ENCODE measurements at regions not wholly inside any gene's neighbourhood (a gene's known extent, or its start where the extent isn't known, plus 50 kb on each side); places are given as distances from the start of the nearest gene placed in this dataset.

DNA sequence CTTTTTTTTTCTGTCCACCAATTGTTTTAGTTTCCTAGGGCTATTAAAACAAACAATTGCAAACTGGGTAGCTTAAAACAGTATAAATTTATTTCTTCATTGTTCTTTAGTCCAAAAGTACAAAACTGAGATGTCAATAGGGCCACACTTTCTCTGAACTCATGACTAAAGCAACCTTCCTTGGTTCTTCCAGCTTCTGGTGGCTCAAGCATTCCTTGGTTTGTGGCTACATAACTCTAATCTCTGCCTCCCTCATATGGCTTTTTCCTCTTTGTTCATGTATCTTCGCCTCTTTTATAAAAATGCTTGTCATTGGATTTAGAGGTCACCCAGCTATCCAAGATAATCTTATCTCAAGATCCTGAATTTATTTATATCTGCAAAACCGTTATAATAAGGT is 914.5 kb upstream of the EPHA6 start:
- Histone ChIP-seq H3K36me3 (ENCODE audit: control insufficient read depth, insufficient read depth, low read length) (no peaks in the 10 kb centered on the region), H3K4me1 (ENCODE audit: control insufficient read depth, insufficient read depth, low read length) (no peaks in the 10 kb centered on the region), H3K9me3 (replicated peaks; ENCODE audit: control insufficient read depth, low read depth, low read length) (no peaks in the 10 kb centered on the region), H3K27ac (ENCODE audit: low read length) (no peak overlapping the region), H3K4me3 (ENCODE audit: low read length) (no peak overlapping the region), H3K27me3 (ENCODE audit: control insufficient read depth, insufficient read depth, low read length) (no peaks in the 10 kb centered on the region)
- no peak for DNase-seq
- WGBS (ENCODE audit: insufficient coverage): no CpG with 5 or more reads among the region's 2 CpGs

DNA sequence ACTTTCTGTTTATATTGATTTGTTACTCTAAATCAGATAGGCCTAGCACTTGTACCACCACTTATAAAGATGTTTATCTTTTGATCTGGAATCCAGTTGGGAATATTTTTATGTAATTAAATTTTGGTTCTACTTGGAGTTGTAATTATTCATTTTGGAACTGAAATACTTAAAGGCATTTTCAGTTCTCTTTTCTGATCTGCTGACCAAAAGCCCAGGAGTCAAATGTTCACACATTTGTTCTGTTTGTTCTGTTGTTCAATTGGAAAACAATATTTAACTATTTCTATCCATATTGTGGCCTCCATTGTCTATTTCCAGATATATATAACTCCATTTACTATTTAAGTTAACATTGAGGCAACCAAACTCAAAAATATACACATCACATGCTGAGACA is 912.4 kb upstream of the EPHA6 start:
- DNase-seq: no peak
- Histone ChIP-seq H3K36me3 (ENCODE audit: control insufficient read depth, insufficient read depth, low read length) (no peaks in the 10 kb centered on the region), H3K9me3 (replicated peaks; ENCODE audit: control insufficient read depth, low read depth, low read length) (no peaks in the 10 kb centered on the region), H3K4me1 (ENCODE audit: control insufficient read depth, insufficient read depth, low read length) (no peaks in the 10 kb centered on the region), H3K27ac (ENCODE audit: low read length) (no peak overlapping the region), H3K4me3 (ENCODE audit: low read length) (no peak overlapping the region), H3K27me3 (ENCODE audit: control insufficient read depth, insufficient read depth, low read length) (no peaks in the 10 kb centered on the region)

DNA sequence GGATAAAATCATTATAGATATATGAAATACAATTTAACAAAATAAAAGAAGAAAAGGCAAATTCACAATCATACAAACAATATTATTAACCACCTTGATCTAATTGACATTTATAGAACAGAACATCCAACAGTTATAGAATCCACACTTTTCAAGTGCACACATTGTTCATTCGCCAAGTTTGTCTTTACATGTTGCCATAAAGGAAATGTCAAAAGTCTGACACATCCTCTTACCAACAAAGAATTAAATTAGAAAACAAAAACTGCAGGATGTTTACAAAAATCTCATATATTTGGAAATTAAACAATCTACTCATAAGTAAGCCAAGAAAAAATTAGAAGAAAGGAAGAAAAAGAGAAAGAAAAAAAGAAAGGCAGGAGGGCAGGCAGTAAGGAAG is 909.2 kb upstream of the EPHA6 start:
- DNase-seq: no peak
- Histone ChIP-seq H3K27me3 (ENCODE audit: control insufficient read depth, insufficient read depth, low read length) (no peaks in the 10 kb centered on the region), H3K4me3 (ENCODE audit: low read length) (no peak overlapping the region), H3K36me3 (ENCODE audit: control insufficient read depth, insufficient read depth, low read length) (no peaks in the 10 kb centered on the region), H3K27ac (ENCODE audit: low read length) (no peak overlapping the region), H3K9me3 (replicated peaks; ENCODE audit: control insufficient read depth, low read depth, low read length) (no peaks in the 10 kb centered on the region), H3K4me1 (ENCODE audit: control insufficient read depth, insufficient read depth, low read length) (no peaks in the 10 kb centered on the region)
- WGBS (ENCODE audit: insufficient coverage): no CpG with 5 or more reads among the region's 1 CpG

DNA sequence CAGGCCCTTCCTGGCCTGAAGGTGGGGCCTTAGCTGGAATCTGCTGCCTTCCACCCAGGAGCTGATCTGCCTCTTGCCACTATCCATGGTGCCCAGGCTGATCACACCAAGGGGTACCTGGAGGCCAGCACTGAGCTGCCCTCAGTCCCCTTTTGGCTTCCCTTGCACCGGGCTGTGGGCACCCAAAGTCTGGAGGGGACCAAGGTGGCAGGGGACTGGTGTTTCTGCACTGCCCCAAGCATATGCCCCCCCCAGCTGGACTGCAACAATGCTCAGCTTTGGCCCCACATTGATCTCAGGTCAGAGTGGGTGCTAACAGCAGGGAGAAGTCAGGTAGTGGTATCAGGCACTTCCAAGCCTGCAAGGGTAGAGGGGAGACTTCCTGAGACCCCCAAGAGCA is 902.6 kb upstream of the EPHA6 start:
- WGBS (ENCODE audit: insufficient coverage): 100% methylated on average over 1 of the region's 1 CpG
- Histone ChIP-seq H3K36me3 (ENCODE audit: control insufficient read depth, insufficient read depth, low read length) (no peaks in the 10 kb centered on the region), H3K27ac (ENCODE audit: low read length) (no peak overlapping the region), H3K4me1 (ENCODE audit: control insufficient read depth, insufficient read depth, low read length) (no peaks in the 10 kb centered on the region), H3K9me3 (replicated peaks; ENCODE audit: control insufficient read depth, low read depth, low read length) (peaks cover 17% of the 10 kb centered on the region), H3K27me3 (ENCODE audit: control insufficient read depth, insufficient read depth, low read length) (no peaks in the 10 kb centered on the region), H3K4me3 (ENCODE audit: low read length) (no peak overlapping the region)
- DNase-seq: no peak

DNA sequence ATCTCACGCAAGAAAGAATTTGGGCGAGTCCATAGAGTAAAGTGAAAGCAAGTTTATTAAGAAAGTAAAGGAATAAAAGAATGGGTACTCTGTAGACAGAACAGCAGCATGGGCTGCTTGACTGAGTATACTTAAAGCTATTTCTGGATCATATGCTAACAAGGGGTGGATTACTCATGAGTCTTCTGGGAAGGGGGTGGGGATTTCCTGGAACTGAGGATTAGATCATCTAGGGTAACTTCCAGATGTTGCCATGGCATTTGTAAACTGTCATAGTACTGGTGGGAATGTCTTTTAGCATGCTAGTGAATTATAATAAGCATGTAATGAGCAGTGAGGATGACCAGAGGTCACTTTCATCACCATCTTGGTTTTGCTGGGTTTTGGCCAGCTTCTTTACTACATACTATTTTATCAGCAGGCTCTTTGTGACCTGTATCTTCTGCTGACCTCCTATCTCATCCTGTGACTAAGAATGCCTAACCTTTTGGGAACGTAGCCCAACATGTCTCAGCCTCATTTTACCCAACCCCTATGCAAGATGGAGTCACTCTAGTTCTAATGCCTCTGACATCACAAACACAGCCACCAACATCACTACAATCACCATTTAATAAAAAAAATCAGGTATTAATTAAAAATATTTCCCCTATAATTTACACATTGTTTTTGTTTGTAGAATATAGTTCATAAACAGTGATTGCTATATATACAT is 890.7 kb upstream of the EPHA6 start:
- no peak overlapping the region for H3K27ac ChIP-seq (ENCODE audit: low read length)
- WGBS (ENCODE audit: insufficient coverage): 100% methylated on average over 1 of the region's 3 CpGs
- no peak overlapping the region for H3K4me3 ChIP-seq (ENCODE audit: low read length)
- H3K9me3 ChIP-seq (replicated peaks; ENCODE audit: control insufficient read depth, low read depth, low read length): no peaks in the 10 kb centered on the region
- no peaks in the 10 kb centered on the region for H3K36me3 ChIP-seq (ENCODE audit: control insufficient read depth, insufficient read depth, low read length)
- H3K4me1 ChIP-seq (ENCODE audit: control insufficient read depth, insufficient read depth, low read length): no peaks in the 10 kb centered on the region
- no peaks in the 10 kb centered on the region for H3K27me3 ChIP-seq (ENCODE audit: control insufficient read depth, insufficient read depth, low read length)
- peak; percentile 75 for DNase-seq

DNA sequence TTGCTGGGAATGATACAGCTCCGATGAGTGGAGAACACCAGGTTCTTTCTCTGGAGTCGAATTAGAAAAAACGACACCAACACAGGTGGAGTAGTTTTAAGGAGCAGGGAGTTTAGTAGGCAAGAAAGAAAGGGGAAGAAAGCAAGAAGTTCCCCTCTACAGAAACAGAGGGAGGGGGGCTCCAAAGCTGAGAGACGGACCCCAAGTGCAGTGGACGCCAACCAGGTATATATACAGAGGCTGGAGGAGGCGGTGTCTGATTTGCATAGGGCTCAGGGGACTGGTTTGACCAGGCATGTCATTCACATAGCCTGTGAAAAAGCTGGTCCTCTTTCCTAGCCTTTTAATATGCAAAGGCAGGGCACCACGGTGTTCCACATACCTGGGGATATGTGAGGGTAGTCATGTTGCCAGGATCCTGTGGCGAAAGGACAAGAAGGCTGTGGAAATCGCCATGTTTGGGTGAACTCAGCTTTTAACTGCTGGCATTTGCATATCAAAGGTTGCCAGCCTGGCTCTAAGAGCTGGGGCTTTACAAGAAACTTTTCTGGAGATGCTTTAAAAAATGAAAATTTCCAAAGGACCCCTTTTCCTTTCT is 887.4 kb upstream of the EPHA6 start:
- 57% methylated on average over 7 of the region's 9 CpGs for WGBS (ENCODE audit: insufficient coverage)
- Histone ChIP-seq H3K36me3 (ENCODE audit: control insufficient read depth, insufficient read depth, low read length) (no peaks in the 10 kb centered on the region), H3K4me3 (ENCODE audit: low read length) (no peak overlapping the region), H3K4me1 (ENCODE audit: control insufficient read depth, insufficient read depth, low read length) (no peaks in the 10 kb centered on the region), H3K27me3 (ENCODE audit: control insufficient read depth, insufficient read depth, low read length) (no peaks in the 10 kb centered on the region), H3K27ac (ENCODE audit: low read length) (no peak overlapping the region), H3K9me3 (replicated peaks; ENCODE audit: control insufficient read depth, low read depth, low read length) (no peaks in the 10 kb centered on the region)
- no peak for DNase-seq

DNA sequence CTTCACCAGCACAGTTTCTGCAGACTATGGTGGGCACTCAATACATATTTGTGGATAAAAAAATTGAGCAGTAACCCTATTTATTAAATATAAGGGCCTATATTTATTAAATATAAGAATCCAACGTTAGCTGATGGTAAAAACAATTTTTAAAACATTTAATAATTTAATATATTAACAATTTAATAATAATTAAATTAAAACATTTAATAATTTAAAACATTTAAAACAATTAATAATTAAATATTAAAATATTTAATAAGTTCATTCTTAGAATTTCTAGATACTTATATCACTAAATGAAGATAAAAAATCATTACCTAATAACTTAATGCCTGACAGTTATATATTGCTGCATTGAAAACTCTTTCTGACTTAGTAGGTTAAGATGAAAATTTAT is 880.2 kb upstream of the EPHA6 start:
- DNase-seq: no peak
- Histone ChIP-seq H3K27me3 (ENCODE audit: control insufficient read depth, insufficient read depth, low read length) (no peaks in the 10 kb centered on the region), H3K4me1 (ENCODE audit: control insufficient read depth, insufficient read depth, low read length) (no peaks in the 10 kb centered on the region), H3K4me3 (ENCODE audit: low read length) (no peak overlapping the region), H3K27ac (ENCODE audit: low read length) (no peak overlapping the region), H3K36me3 (ENCODE audit: control insufficient read depth, insufficient read depth, low read length) (no peaks in the 10 kb centered on the region), H3K9me3 (replicated peaks; ENCODE audit: control insufficient read depth, low read depth, low read length) (no peaks in the 10 kb centered on the region)
- no CpG with 5 or more reads among the region's 1 CpG for WGBS (ENCODE audit: insufficient coverage)

DNA sequence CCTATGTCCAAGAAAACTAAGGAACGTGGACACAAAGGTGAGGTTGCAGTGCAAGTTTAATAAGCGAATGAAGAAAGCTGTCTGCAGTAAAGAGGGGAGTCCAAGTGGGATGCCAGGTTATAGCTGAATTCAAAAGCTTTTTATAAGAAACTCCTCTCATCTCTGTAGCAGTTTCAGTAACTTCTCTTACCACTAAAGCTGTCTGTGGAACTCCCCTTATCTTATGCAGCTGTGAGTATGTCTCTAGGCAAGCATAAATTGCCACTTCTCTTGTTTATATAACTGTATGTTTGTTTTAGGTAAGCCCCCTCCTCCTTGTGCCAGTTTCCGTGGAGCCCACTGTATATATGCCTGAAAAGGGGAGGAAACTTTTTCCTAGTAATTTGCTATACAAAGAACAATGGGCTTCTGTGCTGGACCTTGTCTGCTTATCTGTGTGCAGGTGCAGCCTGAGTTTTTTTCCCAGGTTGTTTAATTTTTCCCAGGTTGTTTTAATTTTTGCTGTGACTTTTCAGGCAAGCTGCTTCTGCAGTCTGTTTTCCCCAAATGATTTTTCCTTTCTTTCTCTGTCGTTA is 875.1 kb upstream of the EPHA6 start:
- no peaks in the 10 kb centered on the region for H3K27me3 ChIP-seq (ENCODE audit: control insufficient read depth, insufficient read depth, low read length)
- no peaks in the 10 kb centered on the region for H3K4me1 ChIP-seq (ENCODE audit: control insufficient read depth, insufficient read depth, low read length)
- H3K27ac ChIP-seq (ENCODE audit: low read length): no peak overlapping the region
- H3K4me3 ChIP-seq (ENCODE audit: low read length): no peak overlapping the region
- no peaks in the 10 kb centered on the region for H3K36me3 ChIP-seq (ENCODE audit: control insufficient read depth, insufficient read depth, low read length)
- no peaks in the 10 kb centered on the region for H3K9me3 ChIP-seq (replicated peaks; ENCODE audit: control insufficient read depth, low read depth, low read length)
- no peak for DNase-seq
- WGBS (ENCODE audit: insufficient coverage): no CpG with 5 or more reads among the region's 4 CpGs

DNA sequence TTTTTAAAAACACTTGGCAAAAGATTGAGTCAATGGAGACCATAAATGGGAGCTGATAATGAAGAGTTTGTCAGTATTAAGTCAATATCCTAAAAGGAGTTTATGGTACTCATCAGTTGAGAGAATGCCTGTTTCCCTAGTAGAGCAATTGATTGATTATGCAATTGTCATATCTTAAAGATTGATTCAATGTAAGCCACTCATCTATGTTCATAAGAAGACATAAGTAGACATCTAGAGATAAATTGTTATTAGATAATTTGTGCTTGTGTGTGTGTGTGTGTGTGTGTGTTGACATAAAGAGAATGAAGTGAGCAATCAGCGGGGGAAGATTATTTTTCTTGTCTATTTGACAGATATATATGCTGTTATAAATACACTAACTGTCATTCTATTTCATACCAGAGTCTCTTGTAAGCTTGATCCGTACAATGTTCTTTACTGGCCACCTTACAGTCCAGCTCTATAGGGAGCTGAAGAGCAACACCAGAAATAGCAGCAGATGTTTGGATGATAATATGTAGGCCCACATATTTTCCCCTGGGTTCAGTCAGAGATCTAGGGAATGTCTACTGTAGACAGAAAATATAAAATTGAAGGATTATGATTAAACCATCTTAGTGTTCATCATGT is 848.6 kb upstream of the EPHA6 start:
- Histone ChIP-seq H3K9me3 (replicated peaks; ENCODE audit: control insufficient read depth, low read depth, low read length) (no peaks in the 10 kb centered on the region), H3K4me1 (ENCODE audit: control insufficient read depth, insufficient read depth, low read length) (no peaks in the 10 kb centered on the region), H3K27ac (ENCODE audit: low read length) (no peak overlapping the region), H3K27me3 (ENCODE audit: control insufficient read depth, insufficient read depth, low read length) (no peaks in the 10 kb centered on the region), H3K36me3 (ENCODE audit: control insufficient read depth, insufficient read depth, low read length) (no peaks in the 10 kb centered on the region), H3K4me3 (ENCODE audit: low read length) (no peak overlapping the region)
- no peak for DNase-seq
- WGBS (ENCODE audit: insufficient coverage): no CpG with 5 or more reads among the region's 2 CpGs

DNA sequence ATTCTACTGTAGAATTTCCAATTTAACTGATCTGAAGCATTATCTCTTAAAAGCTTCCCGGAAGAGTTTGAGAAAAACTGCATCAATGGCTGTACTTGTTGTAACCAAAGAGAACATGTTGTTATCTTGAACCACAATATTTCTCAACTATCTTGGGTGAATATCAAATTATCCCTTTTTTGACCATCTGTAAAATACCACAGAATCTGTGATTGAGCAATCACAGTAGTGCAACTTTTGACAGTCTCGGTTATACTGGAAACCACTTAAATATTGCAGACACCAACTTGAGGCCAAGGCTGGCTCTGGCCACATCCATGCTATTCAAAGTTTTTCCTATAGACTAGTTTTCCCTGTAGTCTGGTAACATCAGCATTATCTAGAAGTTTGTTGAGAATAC is 842.8 kb upstream of the EPHA6 start:
- Histone ChIP-seq H3K9me3 (replicated peaks; ENCODE audit: control insufficient read depth, low read depth, low read length) (no peaks in the 10 kb centered on the region), H3K27me3 (ENCODE audit: control insufficient read depth, insufficient read depth, low read length) (no peaks in the 10 kb centered on the region), H3K4me3 (ENCODE audit: low read length) (no peak overlapping the region), H3K36me3 (ENCODE audit: control insufficient read depth, insufficient read depth, low read length) (no peaks in the 10 kb centered on the region), H3K4me1 (ENCODE audit: control insufficient read depth, insufficient read depth, low read length) (no peaks in the 10 kb centered on the region), H3K27ac (ENCODE audit: low read length) (no peak overlapping the region)
- WGBS (ENCODE audit: insufficient coverage): 71% methylated on average over 1 of the region's 2 CpGs
- DNase-seq: no peak

All from muscle of leg (tissue), 3 donors.